NCI-H2107 treated with DMSO at 0.1 percent for 48 hours (cell line): ENCODE measurements at regions not wholly inside any gene's neighbourhood (a gene's known extent, or its start where the extent isn't known, plus 50 kb on each side); places are given as distances from the start of the nearest gene placed in this dataset.

ENCODE experiments used
- DNase-seq: peaks from one replicate; lab custom pipeline; 2025; ENCODE audit not compliant: unreplicated experiment; lab: John Stamatoyannopoulos, UW

DNA sequence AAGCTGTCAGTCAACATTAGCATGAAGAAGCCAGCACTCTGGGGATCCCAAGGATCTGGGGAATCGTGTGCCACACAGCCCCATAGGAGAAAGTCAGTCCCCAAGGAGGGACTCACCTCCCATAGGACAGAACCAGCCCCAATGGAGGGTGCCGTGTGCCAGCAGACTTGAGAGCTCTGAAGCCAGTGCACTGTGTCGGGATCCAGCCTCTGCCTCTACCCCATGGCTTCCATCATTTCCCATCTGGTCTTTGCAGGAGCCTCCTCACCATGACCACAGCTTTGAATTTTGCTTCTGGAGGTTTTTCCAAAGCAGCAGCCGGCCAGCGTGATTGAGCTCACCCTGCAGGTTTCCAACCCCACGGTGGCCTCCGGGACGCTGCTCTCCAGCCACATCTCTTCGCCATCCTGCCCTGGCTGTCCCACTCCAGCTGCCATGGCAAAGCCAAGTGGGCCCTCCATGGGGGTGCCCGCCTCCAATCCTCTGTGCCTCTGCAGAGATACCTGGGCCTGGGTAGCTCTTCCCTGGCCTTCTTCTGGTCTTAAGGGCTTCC lies 171.8 kb upstream of the SHH start:
- DNase-seq = no peak

DNA sequence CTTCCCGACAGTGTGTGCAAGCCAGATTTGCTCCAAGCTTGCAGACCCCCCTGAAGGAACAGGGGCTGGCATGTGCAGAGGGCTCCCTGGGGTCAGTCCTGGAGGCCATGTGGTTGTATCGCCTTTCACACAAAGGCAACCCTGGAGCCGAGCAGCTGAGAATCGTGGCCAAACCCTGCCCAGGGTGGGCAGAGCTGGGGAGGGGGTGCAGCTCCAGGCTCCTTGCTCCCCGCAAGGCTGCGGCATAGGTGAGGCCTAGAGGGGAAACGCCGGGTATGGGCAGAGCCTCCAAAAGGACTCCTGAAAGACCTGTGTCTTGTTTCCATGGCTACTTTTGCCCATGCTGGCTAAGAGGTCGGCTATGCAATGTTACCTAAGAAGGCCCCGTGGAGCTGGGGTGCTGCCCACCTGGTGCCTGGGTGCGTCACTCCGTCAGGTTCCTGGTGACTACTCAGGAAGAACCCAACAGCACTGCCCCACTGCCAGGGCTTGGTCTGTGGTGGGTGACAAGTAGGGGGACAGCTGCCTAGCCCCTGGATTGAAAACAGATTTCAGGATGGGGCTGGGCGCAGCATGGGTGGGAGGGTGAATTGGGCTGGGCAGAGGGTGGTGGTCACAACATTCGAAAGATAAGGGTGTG lies 171.0 kb upstream of the SHH start:
- no peak for DNase-seq

DNA sequence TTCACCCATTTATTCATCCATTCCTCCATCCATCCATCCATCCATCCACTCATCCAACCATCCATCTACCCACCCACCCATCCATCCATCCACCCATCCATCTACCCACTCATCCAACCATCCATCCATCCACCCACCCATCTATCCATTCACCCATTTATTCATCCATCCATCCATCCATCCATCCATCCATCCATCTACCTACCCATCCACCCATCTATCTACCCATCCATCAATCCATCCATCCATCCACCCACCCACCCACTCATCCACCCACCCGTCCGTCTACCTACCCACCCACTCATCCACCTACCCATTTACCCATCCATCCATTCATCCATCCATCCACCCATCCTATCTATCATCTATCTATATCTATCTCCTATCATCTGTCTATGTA lies 169.4 kb upstream of the SHH start:
- no peak for DNase-seq

- no peak for DNase-seq
Measured at GRCh38 chr7:155980841-155981240, 168.6 kb upstream of the SHH start.

GRCh38 chr7:155979994-155980393 lies 167.7 kb upstream of the SHH start:
- DNase-seq = no peak

DNA sequence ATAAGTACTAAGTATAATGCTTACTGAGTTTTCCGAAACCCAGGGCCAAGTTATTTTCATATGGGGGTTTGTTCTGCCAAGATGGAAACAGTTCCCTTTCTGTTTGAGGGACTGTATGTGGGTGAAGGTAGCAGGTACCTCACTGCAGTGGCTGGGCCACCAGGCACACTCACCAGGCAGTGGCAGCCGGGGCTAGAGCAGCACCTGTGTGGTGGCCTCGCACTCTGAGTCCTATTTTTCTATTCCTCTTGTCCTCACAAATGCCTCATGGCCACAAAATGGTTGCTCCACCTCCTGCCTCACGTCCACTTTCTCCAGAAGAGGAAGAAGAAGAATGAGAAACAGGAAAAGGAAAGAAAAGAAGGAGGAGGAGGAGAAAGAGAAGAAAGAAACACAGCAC lies 167.3 kb upstream of the SHH start:
- DNase-seq = no peak

DNA sequence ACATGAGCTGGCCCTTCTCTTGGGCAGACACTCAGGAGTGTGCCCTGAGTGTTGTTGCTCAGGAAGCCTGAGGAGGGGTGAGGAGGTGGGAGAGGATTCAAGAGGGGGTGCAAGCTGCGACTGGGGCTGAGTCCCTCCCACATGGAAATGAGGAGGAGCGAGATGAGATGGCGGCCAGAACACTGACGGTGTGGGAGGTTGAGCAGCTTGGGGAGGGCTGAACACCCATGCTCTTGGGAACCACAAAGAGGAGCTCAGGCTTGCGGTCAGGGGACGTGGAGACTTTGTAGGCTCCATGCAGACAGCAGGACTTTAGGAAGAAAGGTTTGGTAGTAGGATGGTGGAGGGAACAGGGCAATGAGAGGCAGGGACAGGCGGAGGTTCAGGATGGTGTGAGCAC lies 163.2 kb upstream of the SHH start:
- DNase-seq = no peak

- no peak for DNase-seq
Measured at GRCh38 chr7:155974186-155974897, 162.1 kb upstream of the SHH start.

DNA sequence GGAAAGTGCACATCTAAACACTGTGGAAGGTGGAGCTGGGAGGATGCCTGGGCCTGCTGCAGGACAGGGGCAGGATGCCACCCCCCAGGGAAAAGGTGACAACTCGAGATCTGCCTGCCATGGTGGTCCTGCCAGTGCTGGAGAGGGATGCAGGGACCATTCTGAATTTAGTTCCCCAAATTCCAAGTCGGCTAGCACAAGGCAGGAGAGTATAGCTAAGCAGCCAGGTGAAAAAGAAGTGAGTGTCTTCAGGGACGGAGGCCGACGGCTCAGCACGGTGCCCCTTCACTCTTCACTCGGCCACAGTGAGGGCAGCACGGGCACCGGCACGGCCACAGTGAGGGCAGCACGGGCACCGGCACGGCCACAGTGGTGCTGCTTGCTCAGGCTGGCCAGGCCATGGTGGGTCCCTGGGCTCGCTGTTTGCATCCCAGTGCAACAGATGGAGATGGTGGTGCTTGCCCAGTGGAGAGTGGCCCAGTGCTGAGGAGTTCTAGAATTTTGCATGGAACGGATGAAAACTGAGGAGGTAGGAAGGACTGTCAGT lies 161.3 kb upstream of the SHH start:
- no peak for DNase-seq

- DNase-seq = no peak
Measured at GRCh38 chr7:155972651-155973390, 160.6 kb upstream of the SHH start.

DNA sequence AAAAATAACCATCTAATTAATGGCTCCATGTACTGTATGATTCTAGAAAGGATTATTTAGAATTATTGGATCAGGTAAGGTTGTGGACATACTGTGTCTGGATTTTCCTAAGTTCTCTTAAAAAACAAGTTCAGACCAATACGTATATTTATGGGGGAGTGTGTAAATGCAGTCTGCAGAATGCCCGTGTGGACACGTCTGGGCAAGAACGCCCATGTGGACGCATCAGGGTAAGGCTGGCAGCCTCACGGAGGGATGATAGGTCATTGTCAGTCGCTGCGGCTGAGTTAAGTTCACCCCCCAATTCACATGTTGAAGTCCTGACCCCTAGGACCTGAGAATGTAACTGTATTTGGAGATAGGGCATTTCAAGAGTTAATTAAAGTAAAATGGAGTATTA lies 160.0 kb upstream of the SHH start:
- no peak for DNase-seq

DNA sequence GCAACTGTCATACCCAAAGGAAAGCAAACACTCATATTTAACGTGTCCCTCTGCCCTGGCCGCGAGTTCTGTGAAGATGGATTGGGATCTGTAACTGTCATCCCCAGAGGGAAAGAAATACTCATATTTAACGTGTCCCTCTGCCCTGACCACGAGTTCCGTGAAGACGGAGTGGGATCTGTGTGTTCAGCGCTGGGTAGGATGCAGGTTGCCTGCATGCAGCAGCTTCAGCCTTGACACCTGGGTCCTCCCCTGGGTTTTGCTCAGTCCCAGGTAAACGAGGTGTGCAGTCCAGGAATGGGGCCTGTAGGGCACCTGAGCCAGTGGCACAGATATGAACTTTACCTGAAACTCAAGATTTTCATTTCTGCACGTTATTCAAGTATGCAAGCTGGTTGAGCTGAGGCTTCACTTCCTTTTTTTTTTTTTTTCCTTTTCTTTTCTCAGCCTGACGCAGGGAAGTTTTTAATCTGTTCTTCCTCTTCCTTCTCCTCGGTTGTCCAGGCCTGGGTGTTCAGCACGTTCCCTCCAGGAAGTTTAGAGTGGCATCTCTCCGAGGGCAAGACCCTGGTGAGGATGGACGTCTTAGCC lies 159.0 kb upstream of the SHH start:
- DNase-seq = no peak

- no peak for DNase-seq
Measured at GRCh38 chr7:155969192-155969929, 157.1 kb upstream of the SHH start.

DNA sequence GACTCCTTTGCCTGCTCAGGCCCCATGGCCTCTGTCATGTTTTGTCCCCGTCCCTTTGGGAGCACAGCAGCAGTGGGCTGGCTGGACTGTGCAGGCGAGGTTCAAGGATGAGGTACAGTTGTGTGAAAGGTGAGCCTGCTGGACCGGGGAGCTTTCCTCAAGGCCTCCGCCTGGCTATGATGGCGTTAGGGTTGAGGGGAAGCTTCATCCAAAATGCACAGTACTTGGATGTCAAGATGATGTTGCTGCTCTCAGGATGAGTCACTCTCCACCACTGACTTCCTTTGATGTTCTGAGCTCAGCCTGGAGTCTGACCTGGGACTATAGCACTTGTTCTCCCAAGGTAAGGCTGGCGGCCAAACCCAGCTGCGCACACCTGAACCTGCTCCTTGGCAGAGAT lies 152.7 kb upstream of the SHH start:
- DNase-seq = no peak

DNA sequence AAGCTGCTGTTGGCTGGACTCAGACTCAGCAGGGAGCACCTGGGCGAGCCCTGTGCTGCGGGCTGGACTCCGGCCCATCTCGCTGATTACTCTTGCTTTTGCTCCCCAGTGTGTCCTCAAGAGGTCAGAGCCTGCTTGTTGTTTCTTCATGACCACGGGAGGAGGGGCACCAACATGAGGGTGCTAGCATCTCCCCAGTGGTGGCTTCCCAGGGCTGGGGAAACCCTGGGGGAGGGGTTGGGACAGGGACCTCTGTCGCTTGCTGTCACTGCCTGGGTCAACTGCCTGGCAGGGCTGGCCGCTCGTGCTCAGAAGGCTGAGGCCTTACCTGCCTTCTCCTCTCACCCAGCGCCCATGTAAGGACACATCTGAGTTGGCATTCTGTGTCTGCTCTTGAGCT lies 152.3 kb upstream of the SHH start:
- DNase-seq = no peak

DNA sequence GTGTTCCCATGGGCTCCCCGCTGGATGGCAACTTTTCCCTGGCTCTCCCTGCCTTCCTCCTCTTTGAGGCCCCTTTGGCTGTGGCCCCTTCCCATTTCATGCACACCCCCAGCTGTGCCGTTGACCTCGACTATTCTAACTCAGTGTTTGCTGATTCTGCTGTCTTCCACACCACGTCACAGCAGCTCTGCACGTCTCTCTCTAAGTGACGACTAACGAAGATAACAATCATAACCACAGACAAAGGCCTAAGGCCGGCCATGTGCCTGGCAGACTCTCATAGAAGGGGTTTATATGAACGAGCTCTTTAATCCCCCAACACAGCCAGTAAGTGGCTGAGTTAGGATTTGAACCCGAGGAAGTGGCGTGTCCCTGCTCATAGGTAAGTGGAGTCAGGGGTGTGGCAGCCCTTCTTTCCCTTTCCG lies 151.5 kb upstream of the SHH start:
- no peak for DNase-seq

DNA sequence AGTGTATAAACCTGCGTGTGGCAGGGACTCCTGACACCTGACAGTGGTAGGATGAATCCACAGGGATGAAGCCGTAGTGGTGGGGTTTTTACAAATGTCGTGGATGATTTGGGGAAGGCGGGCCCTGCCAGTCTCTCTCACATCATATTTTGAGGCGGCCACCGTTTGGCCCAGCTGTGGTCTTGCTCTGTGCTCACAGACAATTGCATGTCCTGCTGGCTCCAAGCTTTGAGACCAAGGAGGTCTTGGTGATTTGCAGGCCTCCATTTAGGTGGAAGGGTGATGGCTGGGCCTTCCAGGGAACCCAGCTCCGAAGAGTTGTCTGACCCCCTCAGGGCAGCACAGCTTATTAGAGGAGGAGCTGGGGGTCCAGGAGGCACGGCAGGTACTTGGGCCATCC lies 151.1 kb upstream of the SHH start:
- no peak for DNase-seq

DNA sequence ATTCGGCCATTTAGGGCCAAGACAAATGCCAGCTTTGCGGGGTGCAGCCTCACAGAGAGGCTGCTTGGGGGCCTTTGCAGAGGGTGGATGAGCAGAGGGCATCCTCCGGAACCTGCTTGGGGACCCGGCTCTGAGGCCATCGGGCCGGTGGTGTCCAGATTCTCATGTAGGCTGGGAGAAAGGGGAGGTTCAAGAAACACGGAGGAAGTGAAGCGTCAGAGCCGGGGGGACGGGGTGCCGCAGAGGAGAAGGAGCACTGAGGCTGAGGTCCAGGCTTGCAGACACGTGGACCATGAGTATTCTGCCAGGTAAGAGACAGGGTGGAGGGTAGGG lies 150.7 kb upstream of the SHH start:
- DNase-seq = no peak

GRCh38 chr7:155962191-155962967 lies 150.1 kb upstream of the SHH start:
- no peak for DNase-seq
